ENCODE measurements at regions not wholly inside any gene's neighbourhood (a gene's known extent, or its start where the extent isn't known, plus 50 kb on each side); places are given as distances from the start of the nearest gene placed in this dataset.

- no peak for DNase-seq
Measured at GRCh38 chr6:159118924-159119323, 50.3 kb upstream of the FNDC1 start.

- no peak for DNase-seq
Measured at GRCh38 chr6:159117563-159117962, 51.6 kb upstream of the FNDC1 start.

- no peak for DNase-seq
Measured at GRCh38 chr6:159117046-159117445, 52.2 kb upstream of the FNDC1 start.

- no peak for DNase-seq
Measured at GRCh38 chr6:159116343-159116742, 52.9 kb upstream of the FNDC1 start.

GRCh38 chr6:159114569-159114968, 54.6 kb upstream of the FNDC1 start:
- DNase-seq, result no peak

- no peak for DNase-seq
Measured at GRCh38 chr6:159113223-159113622, 56.0 kb upstream of the FNDC1 start.

- no peak for DNase-seq
Measured at GRCh38 chr6:159112714-159113113, 56.5 kb upstream of the FNDC1 start.

- DNase-seq, result no peak
Measured at GRCh38 chr6:159110748-159111147, 58.5 kb upstream of the FNDC1 start.

GRCh38 chr6:159110013-159110412, 59.2 kb upstream of the FNDC1 start:
- no peak for DNase-seq

GRCh38 chr6:159109391-159109790, 59.8 kb upstream of the FNDC1 start:
- no peak for DNase-seq

GRCh38 chr6:159108426-159108985, 60.7 kb upstream of the FNDC1 start:
- DNase-seq, result no peak

- peak in 3 of 4 experiments; percentile 33 to 51 (median 49) for DNase-seq
Measured at GRCh38 chr6:159107451-159108260, 61.5 kb upstream of the FNDC1 start.

- peak; percentile 63 to 88 (median 75) for DNase-seq
Measured at GRCh38 chr6:159106627-159107241, 61.9 kb upstream of the TAGAP start.

- DNase-seq, result no peak
Measured at GRCh38 chr6:159105716-159106115, 60.9 kb upstream of the TAGAP start.

- DNase-seq, result no peak
Measured at GRCh38 chr6:159104931-159105330, 60.1 kb upstream of the TAGAP start.

- DNase-seq, result peak; percentile 39 to 70 (median 52)
Measured at GRCh38 chr6:159104163-159104925, 59.6 kb upstream of the TAGAP start.

GRCh38 chr6:159103396-159104162, 58.8 kb upstream of the TAGAP start:
- no peak for DNase-seq

- no peak for DNase-seq
Measured at GRCh38 chr6:159102373-159103160, 57.8 kb upstream of the TAGAP start.

GRCh38 chr6:159101656-159102055, 56.9 kb upstream of the TAGAP start:
- no peak for DNase-seq

GRCh38 chr6:159100395-159101182, 55.8 kb upstream of the TAGAP start:
- DNase-seq, result no peak

- DNase-seq, result no peak
Measured at GRCh38 chr6:159099961-159100360, 55.2 kb upstream of the TAGAP start.
